Neural cell (in vitro differentiated cells): ENCODE measurements at regions not wholly inside any gene's neighbourhood (a gene's known extent, or its start where the extent isn't known, plus 50 kb on each side); places are given as distances from the start of the nearest gene placed in this dataset.

Experiments used
- CTCF ChIP-seq: fragments of 450-650 bp; IDR thresholded peaks from 2 replicates; pipeline ENCODE4 v1.5.1; 2014; ENCODE audit warnings: antibody characterized with exemption, mild to moderate bottlenecking, moderate library complexity; ENCODE audit not compliant: poor library complexity, severe bottlenecking
- EP300 ChIP-seq: fragments of 450-650 bp; conservative IDR thresholded peaks from 2 replicates; pipeline ENCODE4 v1.6.1; 2014; ENCODE audit warnings: antibody characterized with exemption, mild to moderate bottlenecking, moderate library complexity; ENCODE audit not compliant: poor library complexity, severe bottlenecking
- RAD21 ChIP-seq: fragments of 450-650 bp; conservative IDR thresholded peaks from 2 replicates; pipeline ENCODE4 v1.6.1; 2014; ENCODE audit warnings: antibody characterized with exemption, mild to moderate bottlenecking, moderate library complexity
- TF ChIP-seq, protein P1 (sequence below): IDR thresholded peaks from 2 replicates; pipeline ENCODE4 v1.6.1; 2012; ENCODE audit warnings: borderline replicate concordance

DNA sequence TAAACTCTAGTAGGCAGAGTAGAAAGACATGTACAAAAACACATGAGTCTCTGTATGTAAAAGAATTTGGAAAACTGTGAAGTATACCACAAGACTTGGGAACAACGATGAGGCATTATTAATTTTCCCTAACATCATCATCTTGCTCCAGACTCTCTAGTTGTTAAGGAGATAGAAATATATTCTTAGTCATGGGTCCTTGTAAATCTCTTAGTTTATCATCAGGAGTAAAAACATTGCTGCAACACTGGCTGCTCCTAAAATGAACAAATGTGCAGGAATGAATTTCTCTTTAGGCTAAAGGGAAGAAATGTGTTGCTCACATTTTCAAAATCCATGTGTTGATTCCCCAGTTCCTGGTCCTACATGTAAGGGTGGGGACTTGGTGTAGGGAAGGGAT, 384.6 kb downstream of the STIM2 start:
- no peak for TF ChIP-seq EP300
- TF ChIP-seq RAD21 = no peak
- TF ChIP-seq CTCF = no peak
- TF ChIP-seq, protein P1, sequence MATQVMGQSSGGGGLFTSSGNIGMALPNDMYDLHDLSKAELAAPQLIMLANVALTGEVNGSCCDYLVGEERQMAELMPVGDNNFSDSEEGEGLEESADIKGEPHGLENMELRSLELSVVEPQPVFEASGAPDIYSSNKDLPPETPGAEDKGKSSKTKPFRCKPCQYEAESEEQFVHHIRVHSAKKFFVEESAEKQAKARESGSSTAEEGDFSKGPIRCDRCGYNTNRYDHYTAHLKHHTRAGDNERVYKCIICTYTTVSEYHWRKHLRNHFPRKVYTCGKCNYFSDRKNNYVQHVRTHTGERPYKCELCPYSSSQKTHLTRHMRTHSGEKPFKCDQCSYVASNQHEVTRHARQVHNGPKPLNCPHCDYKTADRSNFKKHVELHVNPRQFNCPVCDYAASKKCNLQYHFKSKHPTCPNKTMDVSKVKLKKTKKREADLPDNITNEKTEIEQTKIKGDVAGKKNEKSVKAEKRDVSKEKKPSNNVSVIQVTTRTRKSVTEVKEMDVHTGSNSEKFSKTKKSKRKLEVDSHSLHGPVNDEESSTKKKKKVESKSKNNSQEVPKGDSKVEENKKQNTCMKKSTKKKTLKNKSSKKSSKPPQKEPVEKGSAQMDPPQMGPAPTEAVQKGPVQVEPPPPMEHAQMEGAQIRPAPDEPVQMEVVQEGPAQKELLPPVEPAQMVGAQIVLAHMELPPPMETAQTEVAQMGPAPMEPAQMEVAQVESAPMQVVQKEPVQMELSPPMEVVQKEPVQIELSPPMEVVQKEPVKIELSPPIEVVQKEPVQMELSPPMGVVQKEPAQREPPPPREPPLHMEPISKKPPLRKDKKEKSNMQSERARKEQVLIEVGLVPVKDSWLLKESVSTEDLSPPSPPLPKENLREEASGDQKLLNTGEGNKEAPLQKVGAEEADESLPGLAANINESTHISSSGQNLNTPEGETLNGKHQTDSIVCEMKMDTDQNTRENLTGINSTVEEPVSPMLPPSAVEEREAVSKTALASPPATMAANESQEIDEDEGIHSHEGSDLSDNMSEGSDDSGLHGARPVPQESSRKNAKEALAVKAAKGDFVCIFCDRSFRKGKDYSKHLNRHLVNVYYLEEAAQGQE = no peak
